Central memory CD4-positive, alpha-beta T cell (primary cell): ENCODE measurements at regions not wholly inside any gene's neighbourhood (a gene's known extent, or its start where the extent isn't known, plus 50 kb on each side); places are given as distances from the start of the nearest gene placed in this dataset.

ENCODE experiments used
- DNase-seq: peaks from one replicate; pipeline ENCODE4 v3.0.0; 2022

DNA sequence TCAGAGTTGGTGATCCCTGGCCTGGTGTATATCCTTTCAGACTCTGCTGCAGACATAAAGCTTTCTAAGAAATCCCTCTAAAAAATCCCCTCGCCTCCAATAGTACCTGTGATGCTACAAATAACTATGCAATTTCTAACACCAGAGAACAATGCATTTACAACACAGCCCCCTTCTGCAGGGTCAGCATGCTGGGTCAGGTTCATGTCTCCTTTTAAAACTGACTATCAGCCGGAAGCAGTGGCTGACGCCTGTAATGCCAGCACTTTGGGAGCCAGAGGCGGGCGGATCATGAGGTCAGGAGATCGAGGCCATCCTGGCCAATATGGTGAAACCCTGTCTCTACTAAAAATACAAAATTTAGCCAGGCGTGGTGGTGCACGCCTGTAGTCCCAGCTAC, 77.0 kb upstream of the SPATA12 start:
- no peak for DNase-seq

GRCh38 chr3:56981445-56982230, 78.8 kb upstream of the SPATA12 start:
- DNase-seq, result no peak

DNA sequence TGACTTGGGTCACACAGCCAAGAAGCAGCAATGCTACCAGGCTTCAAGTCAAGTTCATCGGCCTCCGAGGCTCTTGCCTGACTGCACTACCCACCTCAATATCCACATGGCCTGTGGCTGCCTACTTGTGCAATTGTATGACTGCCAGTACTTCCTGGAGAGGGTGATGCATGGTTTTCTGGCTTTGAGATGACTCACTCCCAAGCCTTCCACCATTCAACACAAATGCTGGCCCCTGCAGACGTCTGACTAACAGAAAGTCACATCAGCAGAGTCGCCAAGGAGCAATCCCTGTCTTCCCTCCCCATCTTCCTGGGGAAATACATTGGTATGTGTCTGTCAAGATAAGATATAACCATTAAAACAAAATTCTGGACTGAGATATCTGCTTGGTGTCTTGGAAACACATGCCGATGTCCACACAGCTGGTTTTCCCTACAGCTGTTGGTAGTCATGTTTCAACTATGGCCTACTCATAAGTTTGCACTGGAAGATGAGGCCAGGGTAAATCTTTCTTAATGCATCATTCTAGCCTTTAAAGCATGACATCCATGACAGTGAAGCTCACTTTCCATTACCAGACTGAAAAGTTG, 79.6 kb upstream of the SPATA12 start:
- DNase-seq, result no peak

- DNase-seq, result no peak
Observed at GRCh38 chr3:56980243-56980642, 80.2 kb upstream of the SPATA12 start.

DNA sequence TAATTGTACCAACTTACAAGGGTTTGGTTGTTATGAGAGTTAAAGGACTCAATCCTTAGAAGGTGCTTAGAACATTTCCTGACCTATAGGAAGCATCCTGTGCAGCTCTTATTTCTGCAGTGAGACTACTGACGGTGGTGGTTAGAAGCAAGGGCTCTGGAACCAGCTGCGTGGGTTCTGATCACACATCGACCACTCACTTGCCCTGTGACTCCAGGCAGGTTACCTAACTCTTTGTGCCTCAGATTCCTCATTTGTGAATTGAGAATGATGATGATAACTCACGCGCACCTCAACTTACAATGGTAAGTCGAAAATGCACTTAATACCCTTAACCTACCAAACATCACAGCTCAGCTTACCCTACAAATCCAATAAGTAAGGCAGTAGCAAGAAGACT, 80.7 kb upstream of the SPATA12 start:
- DNase-seq, result no peak

GRCh38 chr3:56977561-56977889, 82.9 kb upstream of the SPATA12 start:
- no peak for DNase-seq

- DNase-seq, result no peak
Observed at GRCh38 chr3:56976651-56977560, 83.6 kb upstream of the SPATA12 start.

DNA sequence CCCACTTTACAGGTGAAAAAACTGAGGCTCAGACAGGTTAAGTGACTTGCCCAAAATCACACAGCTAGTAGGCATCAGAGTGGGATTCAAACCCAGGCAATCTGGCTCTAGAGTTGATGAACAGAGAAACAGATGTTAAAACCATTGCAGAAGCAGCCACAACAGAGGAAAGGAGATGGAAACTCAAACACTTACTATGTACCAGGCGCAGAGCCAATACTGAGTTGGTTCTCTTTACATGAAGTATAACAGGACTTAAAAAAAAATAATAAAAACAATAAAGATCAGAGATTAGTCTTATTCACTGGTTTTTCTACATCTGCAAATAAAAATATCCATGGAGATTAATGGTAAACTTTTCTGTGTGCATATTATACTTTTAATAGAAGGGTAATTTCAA, 84.9 kb upstream of the SPATA12 start:
- DNase-seq, result no peak

GRCh38 chr3:56974247-56974930, 86.1 kb upstream of the SPATA12 start:
- DNase-seq, result no peak

- DNase-seq, result no peak
Observed at GRCh38 chr3:56971816-56972215, 88.6 kb upstream of the SPATA12 start.

- no peak for DNase-seq
Observed at GRCh38 chr3:56971261-56971660, 89.2 kb upstream of the SPATA12 start.

DNA sequence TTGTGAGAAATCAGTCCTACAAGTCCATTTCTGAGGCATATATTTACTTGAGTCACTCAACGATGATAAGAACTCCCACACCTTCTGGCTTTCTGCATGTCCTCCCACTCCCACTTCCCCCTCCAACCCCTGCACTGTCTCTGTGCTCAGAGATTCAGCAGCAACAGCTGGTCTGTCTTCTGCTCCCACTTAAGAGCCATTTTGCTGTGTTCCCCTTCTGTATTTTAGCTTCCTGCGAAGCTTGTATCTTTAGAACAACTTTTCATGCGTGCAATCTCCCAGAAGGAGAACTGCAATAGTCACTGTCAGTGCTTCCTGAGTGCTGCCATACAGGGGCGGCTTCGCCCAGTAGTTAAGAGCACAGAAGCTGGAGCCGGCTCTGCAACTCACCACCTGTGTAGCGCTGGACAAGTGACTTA, 90.0 kb upstream of the SPATA12 start:
- no peak for DNase-seq

GRCh38 chr3:56969851-56970250, 90.6 kb upstream of the SPATA12 start:
- DNase-seq, result no peak

- no peak for DNase-seq
Observed at GRCh38 chr3:56966509-56966908, 94.0 kb upstream of the SPATA12 start.

DNA sequence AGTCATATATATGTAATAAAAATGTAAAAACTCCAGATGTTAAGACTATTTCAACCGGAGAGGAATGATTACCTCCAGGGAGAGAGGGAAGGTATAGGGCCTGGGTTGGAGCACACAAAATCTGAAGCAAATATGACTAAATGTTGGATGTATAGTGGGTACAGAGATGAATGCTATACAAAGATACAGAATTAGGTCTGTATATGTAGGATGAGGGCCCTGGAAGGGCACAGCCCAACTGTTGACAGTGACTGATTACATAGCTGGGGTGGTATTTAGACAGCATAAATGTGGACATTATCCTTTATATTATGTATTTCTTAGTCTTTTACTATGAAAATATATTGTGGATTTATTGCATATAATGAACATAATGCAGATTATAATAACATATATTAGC, 94.4 kb upstream of the SPATA12 start:
- DNase-seq, result no peak

- DNase-seq, result no peak
Observed at GRCh38 chr3:56962922-56963321, 97.5 kb upstream of the SPATA12 start.

DNA sequence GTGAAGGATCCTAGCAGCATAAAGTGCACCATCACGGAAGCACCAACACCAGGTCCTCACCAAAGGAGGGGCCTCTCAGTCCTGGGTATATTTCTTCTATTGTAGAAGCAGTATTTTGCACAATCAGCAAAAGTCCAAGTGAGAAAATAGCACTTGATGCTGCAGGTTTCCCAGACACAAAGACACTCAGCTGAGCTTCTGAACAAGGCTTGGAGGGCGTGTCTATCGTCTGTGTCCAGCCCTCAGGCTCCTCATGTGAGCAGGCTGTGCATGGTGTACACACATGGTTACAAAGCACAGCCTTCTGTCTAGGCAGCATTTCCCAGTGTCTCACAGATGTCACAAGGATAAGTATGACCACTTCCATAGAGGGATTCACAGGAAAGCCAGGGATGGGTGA, 98.3 kb upstream of the SPATA12 start:
- DNase-seq, result no peak

DNA sequence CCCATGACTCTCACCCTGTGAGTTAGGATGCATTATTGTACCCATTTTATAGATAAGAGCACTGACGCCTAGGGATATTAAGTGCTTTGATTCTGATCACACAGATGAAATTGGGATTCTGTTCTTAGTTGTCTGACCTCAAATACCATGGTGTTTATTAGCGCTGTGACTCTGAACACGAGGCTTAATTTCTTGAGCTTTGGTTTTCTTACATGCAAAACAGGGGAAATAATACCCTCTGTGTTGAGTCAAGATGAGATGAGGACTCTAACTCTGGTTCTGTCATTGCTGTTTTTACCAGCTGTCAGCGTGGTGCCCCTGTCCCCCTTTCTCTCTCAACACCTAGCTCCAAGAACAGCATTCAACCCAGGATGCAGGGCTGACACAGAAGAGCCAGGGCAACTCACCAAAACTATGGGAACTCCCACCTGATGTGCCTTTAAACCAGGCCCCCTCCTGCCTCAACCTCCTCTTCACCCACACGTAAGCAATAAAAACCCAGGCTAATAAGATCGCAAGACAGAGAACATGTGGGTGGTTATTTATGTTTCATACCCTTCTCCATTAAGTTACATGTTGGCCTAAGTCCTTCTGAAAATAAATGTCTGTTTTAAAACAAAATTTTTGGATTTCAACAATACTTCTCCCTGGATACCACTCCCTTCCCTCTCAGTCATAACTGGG, 100.1 kb upstream of the SPATA12 start:
- DNase-seq, result no peak

DNA sequence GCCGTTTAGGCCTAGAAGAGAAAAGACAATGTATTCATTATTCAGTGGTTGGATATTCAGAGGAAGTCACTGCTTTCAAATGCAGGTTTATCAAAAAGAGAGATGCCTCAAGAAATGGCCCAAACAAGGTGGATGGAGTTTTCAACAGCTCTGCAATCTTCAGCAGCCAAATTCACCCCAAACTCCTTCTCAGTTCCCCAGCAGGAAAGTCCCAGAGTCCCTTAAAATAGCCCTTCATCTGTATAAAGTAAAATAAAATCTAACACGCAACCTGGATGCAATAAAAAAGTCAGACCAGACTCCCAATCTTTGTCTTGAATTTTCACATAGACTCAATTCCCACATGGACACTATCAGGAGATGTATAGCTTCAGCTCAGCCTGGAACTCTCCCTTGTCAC, 101.6 kb upstream of the SPATA12 start:
- no peak for DNase-seq

GRCh38 chr3:56957522-56957921, 102.9 kb upstream of the SPATA12 start:
- DNase-seq, result no peak

DNA sequence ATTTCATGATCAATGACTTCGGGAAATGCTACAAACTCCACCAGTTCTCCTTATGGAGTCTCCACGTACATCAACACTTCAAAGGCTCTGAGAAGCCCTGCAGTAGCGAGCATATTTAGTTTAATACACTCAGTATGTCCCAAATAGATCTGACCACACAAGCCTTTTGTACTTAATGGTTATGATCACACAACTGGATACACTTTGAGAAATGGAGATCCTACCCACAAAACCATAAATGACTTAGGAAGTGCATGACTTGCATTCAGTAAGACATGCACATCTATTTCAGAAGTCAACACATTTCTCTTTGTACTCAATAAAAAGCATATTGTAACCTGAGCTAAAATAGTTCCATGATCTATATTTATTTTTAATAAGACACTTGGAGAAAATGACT, 103.6 kb upstream of the SPATA12 start:
- no peak for DNase-seq

- no peak for DNase-seq
Observed at GRCh38 chr3:56955492-56956111, 104.9 kb upstream of the SPATA12 start.
